ENCODE measurements at regions not wholly inside any gene's neighbourhood (a gene's known extent, or its start where the extent isn't known, plus 50 kb on each side); places are given as distances from the start of the nearest gene placed in this dataset.

DNA sequence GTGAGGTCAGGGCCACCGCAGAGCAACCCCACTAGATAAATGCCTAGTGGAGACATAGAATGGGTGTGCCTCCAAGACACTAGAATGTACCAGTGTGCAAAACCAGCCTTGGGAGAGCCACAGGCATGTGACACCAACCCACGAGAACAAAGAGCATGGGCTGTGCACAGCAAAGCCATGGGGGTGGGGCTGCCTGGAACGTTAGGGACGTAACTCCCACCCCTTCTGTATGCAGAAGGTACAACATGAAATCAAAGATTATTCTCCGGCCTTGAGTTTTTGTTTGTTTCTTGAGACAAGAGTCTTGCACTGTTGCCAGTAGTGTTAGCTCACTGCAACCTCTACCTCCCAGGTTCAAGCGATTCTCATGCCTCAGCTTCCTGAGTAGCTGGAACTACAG lies 99.5 kb downstream of the MID1IP1 start:
- H4K5ac ChIP-seq (ENCODE audit: insufficient read length, low read depth, low read length) = no peak overlapping the region
- H3K4ac ChIP-seq (ENCODE audit: low read depth, low read length) = no peak overlapping the region
- no peak for DNase-seq
- H3K79me2 ChIP-seq (ENCODE audit: insufficient read depth, low read length) = no peaks in the 10 kb centered on the region
- Mint-ChIP-seq H3K27ac (0 out of 7 replicates have a peak overlapping the region, but pooled peaks of 1 of the 3 experiments have one; percentile 35), H3K27me3 (ENCODE audit: low read depth) (no peaks in the 10 kb centered on the region), H3K36me3 (ENCODE audit: insufficient read depth in 1 of 3, low read depth in 3 of 3) (peaks cover 0 to 4% (median 0%) of the 10 kb centered on the region in 3 experiments; a peak in 3 of 7 replicates), H3K4me1 (peaks cover 8 to 10% of the 10 kb centered on the region in 2 experiments), H3K4me3 (no peak overlapping the region), H3K9me3 (peaks cover 55 to 60% of the 10 kb centered on the region in 2 experiments)
- H3K23me2 ChIP-seq (ENCODE audit: insufficient read length, low read depth, low read length, poor library complexity, severe bottlenecking) = no peaks in the 10 kb centered on the region
- H4K91ac ChIP-seq (ENCODE audit: insufficient read length, low read depth, low read length) = no peak overlapping the region
- H3K4me1 ChIP-seq (ENCODE audit: insufficient read depth, low read length) = no peaks in the 10 kb centered on the region; the same call in 1 of the 2 replicates
- H2BK15ac ChIP-seq (ENCODE audit: low read depth, low read length) = no peak overlapping the region
- H3K23ac ChIP-seq (ENCODE audit: insufficient read length, low read depth, low read length) = no peak overlapping the region
- no peaks in the 10 kb centered on the region for H4K20me1 ChIP-seq (ENCODE audit: control insufficient read depth, insufficient read depth, insufficient read length)
- H3K9ac ChIP-seq (ENCODE audit: extremely low read depth, insufficient read length, low read length) = no peak overlapping the region
- WGBS (ENCODE audit: extremely low coverage, insufficient read length, low lambda C conversion rate) = no CpG with 5 or more reads among the region's 6 CpGs
- no peak overlapping the region for H2BK5ac ChIP-seq (ENCODE audit: insufficient read length, low read length)
- no peaks in the 10 kb centered on the region for H3K9me3 ChIP-seq (ENCODE audit: control insufficient read depth, low read depth, low read length)
- no peak overlapping the region for H4K8ac ChIP-seq (replicated peaks; ENCODE audit: insufficient read length, low read depth, low read length)
- no peak overlapping the region for H2AFZ ChIP-seq (ENCODE audit: low read length)
- no peaks in the 10 kb centered on the region for H3K27me3 ChIP-seq (ENCODE audit: insufficient read depth, low read length)
- no peak overlapping the region for H2BK120ac ChIP-seq (ENCODE audit: low read depth, low read length, poor library complexity, severe bottlenecking)
- H3T11ph ChIP-seq (ENCODE audit: low read length) = no peak overlapping the region
- no peak overlapping the region for H2BK12ac ChIP-seq (ENCODE audit: insufficient read length, low read depth, low read length)
- H3K79me1 ChIP-seq (ENCODE audit: insufficient read depth, low read depth, low read length, poor library complexity, severe bottlenecking) = no peaks in the 10 kb centered on the region
- no peak overlapping the region for H3K18ac ChIP-seq (ENCODE audit: insufficient read length, low read depth, low read length)
- H2BK20ac ChIP-seq (ENCODE audit: low read depth, low read length, poor library complexity, severe bottlenecking) = no peak overlapping the region
- H3K4me2 ChIP-seq (ENCODE audit: insufficient read depth, insufficient read length, low read length) = no peak overlapping the region
- H3K14ac ChIP-seq (ENCODE audit: insufficient read depth, low read length) = no peak overlapping the region
- no peak overlapping the region for H3K27ac ChIP-seq (ENCODE audit: insufficient read length, low read depth, low read length)
- no peak overlapping the region for H2AK5ac ChIP-seq (ENCODE audit: insufficient read length, low read length)
- TF ChIP-seq, protein P1, sequence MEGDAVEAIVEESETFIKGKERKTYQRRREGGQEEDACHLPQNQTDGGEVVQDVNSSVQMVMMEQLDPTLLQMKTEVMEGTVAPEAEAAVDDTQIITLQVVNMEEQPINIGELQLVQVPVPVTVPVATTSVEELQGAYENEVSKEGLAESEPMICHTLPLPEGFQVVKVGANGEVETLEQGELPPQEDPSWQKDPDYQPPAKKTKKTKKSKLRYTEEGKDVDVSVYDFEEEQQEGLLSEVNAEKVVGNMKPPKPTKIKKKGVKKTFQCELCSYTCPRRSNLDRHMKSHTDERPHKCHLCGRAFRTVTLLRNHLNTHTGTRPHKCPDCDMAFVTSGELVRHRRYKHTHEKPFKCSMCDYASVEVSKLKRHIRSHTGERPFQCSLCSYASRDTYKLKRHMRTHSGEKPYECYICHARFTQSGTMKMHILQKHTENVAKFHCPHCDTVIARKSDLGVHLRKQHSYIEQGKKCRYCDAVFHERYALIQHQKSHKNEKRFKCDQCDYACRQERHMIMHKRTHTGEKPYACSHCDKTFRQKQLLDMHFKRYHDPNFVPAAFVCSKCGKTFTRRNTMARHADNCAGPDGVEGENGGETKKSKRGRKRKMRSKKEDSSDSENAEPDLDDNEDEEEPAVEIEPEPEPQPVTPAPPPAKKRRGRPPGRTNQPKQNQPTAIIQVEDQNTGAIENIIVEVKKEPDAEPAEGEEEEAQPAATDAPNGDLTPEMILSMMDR (conservative IDR thresholded peaks at IDR 0.05) = no peak
- H3K56ac ChIP-seq (ENCODE audit: insufficient read length, low read depth, low read length) = no peak overlapping the region

All from H9 (cell line).